ENCODE measurements at regions not wholly inside any gene's neighbourhood (a gene's known extent, or its start where the extent isn't known, plus 50 kb on each side); places are given as distances from the start of the nearest gene placed in this dataset.

DNA sequence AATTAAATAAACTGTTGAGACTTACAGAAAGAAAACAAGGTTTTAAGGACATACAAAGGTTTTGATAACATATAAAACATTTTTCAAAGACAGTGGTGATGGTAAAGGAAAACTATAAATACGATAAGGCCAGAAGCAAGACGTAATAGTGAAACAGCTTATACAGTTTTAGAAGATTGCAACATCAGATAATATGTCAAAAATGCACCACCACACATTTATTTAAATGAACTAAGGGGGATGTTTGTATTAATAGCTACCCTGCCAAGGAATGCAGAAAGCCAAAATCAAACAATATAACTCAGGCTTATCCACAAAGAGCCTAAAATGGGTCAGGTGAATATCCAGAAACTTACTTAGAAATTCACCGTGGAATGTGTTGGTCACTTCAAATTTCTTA, 981.6 kb upstream of the FAT3 start:
- Histone ChIP-seq H3K9ac (ENCODE audit: low read length) (no peak overlapping the region), H3K36me3 (ENCODE audit: control insufficient read depth, insufficient read depth, low read length) (no peaks in the 10 kb centered on the region), H3K4me3 (ENCODE audit: low read length) (no peak overlapping the region), H3K4me1 (ENCODE audit: control insufficient read depth, insufficient read depth, low read length) (no peaks in the 10 kb centered on the region), H3K27me3 (ENCODE audit: control insufficient read depth, insufficient read depth, low read length) (no peaks in the 10 kb centered on the region), H3K27ac (ENCODE audit: low read depth, low read length) (no peak overlapping the region)

- Histone ChIP-seq H3K27ac (ENCODE audit: low read depth, low read length) (no peak overlapping the region), H3K9ac (ENCODE audit: low read length) (no peak overlapping the region), H3K4me3 (ENCODE audit: low read length) (no peak overlapping the region), H3K4me1 (ENCODE audit: control insufficient read depth, insufficient read depth, low read length) (no peaks in the 10 kb centered on the region), H3K36me3 (ENCODE audit: control insufficient read depth, insufficient read depth, low read length) (no peaks in the 10 kb centered on the region), H3K27me3 (ENCODE audit: control insufficient read depth, insufficient read depth, low read length) (no peaks in the 10 kb centered on the region)
Observed at GRCh38 chr11:91241226-91241625, 983.4 kb upstream of the FAT3 start.

- no peaks in the 10 kb centered on the region for H3K4me1 ChIP-seq (ENCODE audit: control insufficient read depth, insufficient read depth, low read length)
- no peaks in the 10 kb centered on the region for H3K36me3 ChIP-seq (ENCODE audit: control insufficient read depth, insufficient read depth, low read length)
- no peak overlapping the region for H3K9ac ChIP-seq (ENCODE audit: low read length)
- H3K27ac ChIP-seq (ENCODE audit: low read depth, low read length) = no peak overlapping the region
- H3K4me3 ChIP-seq (ENCODE audit: low read length) = no peak overlapping the region
- no peaks in the 10 kb centered on the region for H3K27me3 ChIP-seq (ENCODE audit: control insufficient read depth, insufficient read depth, low read length)
Observed at GRCh38 chr11:91239359-91239758, 985.3 kb upstream of the FAT3 start.

DNA sequence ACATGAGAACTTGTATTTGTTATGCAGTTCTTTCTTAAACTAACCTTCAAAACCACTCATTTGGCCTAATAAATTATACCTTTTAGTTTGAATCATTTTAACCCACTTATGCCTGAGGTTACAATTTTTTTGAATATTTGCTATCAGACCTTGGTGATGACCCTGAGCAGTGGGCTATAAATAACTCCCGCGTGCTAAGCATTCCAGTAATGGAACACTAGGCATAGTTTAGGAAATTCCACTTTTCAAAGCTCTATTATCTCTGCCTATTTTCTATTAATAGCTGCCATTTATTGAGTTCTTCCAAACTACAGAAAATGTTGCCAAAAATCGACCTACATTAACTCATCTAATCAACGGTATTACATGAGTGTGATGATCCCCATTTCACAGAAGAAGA, 993.4 kb upstream of the FAT3 start:
- no peak overlapping the region for H3K27ac ChIP-seq (ENCODE audit: low read depth, low read length)

DNA sequence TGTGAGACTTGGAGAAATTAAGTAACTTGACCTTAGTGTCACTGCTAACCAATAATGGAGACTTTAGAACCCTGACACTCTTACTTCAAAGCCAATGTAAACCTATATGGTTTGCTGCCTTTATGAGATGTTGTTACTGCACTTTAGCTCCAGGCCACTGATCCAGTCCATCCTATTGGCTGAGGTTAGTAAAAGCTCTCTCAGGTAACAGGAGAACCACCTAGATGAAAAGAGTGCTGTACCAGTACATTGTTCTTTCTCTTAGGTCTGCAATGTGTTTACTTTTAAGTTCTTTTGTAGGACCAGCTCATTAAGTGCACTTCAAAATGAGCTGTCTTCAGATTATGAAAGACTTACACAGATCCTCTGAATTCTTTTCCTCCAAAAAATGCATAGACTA, 994.0 kb upstream of the FAT3 start:
- H3K4me3 ChIP-seq (ENCODE audit: low read length) = no peak overlapping the region
- no peaks in the 10 kb centered on the region for H3K27me3 ChIP-seq (ENCODE audit: control insufficient read depth, insufficient read depth, low read length)
- no peaks in the 10 kb centered on the region for H3K4me1 ChIP-seq (ENCODE audit: control insufficient read depth, insufficient read depth, low read length)
- no peak overlapping the region for H3K27ac ChIP-seq (ENCODE audit: low read depth, low read length)
- H3K9ac ChIP-seq (ENCODE audit: low read length) = no peak overlapping the region
- H3K36me3 ChIP-seq (ENCODE audit: control insufficient read depth, insufficient read depth, low read length) = no peaks in the 10 kb centered on the region

More for the DNA sequence above, 993.4 kb upstream of the FAT3 start:
- no peaks in the 10 kb centered on the region for H3K4me1 ChIP-seq (ENCODE audit: control insufficient read depth, insufficient read depth, low read length)
- no peaks in the 10 kb centered on the region for H3K27me3 ChIP-seq (ENCODE audit: control insufficient read depth, insufficient read depth, low read length)
- no peak overlapping the region for H3K9ac ChIP-seq (ENCODE audit: low read length)
- no peaks in the 10 kb centered on the region for H3K36me3 ChIP-seq (ENCODE audit: control insufficient read depth, insufficient read depth, low read length)
- H3K4me3 ChIP-seq (ENCODE audit: low read length) = no peak overlapping the region

- no peak overlapping the region for H3K9ac ChIP-seq (ENCODE audit: low read length)
- H3K36me3 ChIP-seq (ENCODE audit: control insufficient read depth, insufficient read depth, low read length) = no peaks in the 10 kb centered on the region
- H3K4me3 ChIP-seq (ENCODE audit: low read length) = no peak overlapping the region
- no peak overlapping the region for H3K27ac ChIP-seq (ENCODE audit: low read depth, low read length)
- peaks cover 5% of the 10 kb centered on the region for H3K4me1 ChIP-seq (ENCODE audit: control insufficient read depth, insufficient read depth, low read length)
- no peaks in the 10 kb centered on the region for H3K27me3 ChIP-seq (ENCODE audit: control insufficient read depth, insufficient read depth, low read length)
Observed at GRCh38 chr11:91222830-91223229, 1000.0 kb upstream of the CHORDC1 start.

DNA sequence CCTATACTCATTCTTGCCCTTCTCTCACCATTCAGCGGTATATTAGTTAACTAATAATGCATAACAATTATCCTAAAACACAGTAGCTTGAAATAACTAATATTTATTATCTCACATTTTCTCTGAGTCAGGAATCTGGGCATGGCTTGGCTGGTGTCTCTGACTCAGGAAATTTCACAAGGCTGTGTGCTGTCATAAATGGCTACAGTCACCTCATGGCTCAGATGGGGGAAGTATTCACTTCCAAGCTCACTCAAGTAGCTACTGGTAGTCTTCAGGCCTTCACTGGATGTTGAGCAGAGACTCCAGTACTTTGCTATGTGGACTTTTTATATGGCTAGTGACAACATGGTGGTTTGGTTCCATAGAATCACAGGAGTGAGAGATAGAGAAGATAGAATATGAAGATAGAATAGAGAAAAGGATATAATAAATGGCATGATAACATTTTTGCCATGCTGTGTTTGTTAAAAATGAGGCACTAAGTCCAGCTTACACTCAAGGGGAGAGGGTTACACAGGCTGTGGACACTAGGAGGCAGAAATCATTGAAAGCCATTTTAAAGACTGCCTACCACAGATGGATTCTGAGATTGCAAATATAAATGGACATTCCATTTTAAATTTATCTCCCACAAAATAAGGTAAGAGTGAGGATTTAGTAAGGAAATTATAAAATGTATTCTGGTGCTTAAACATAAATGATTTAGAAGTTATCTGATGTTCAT, 997.8 kb upstream of the CHORDC1 start:
- Histone ChIP-seq H3K36me3 (ENCODE audit: control insufficient read depth, insufficient read depth, low read length) (no peaks in the 10 kb centered on the region), H3K9ac (ENCODE audit: low read length) (no peak overlapping the region), H3K4me1 (ENCODE audit: control insufficient read depth, insufficient read depth, low read length) (peaks cover 6% of the 10 kb centered on the region), H3K27me3 (ENCODE audit: control insufficient read depth, insufficient read depth, low read length) (no peaks in the 10 kb centered on the region), H3K4me3 (ENCODE audit: low read length) (no peak overlapping the region), H3K27ac (ENCODE audit: low read depth, low read length) (no peak overlapping the region)

DNA sequence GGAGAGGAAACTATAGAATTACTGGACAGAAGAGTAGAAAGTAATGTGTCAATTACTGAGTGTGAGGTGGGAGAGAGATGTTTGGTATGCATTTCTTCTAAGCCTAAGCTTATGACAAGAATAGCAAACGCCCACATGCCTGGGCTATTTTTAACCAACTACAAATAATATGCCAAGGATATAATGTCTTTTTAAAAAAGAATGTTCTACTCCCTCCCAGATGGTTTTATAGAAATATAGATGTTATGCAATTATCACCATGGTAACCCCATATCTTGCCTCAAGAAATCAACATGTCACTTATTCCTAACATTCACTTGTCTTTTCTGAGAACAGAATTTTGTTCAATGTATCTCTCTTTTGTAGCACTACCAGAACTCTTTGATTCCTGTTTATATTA, 996.7 kb upstream of the CHORDC1 start:
- Histone ChIP-seq H3K27me3 (ENCODE audit: control insufficient read depth, insufficient read depth, low read length) (no peaks in the 10 kb centered on the region), H3K9ac (ENCODE audit: low read length) (no peak overlapping the region), H3K27ac (ENCODE audit: low read depth, low read length) (no peak overlapping the region), H3K36me3 (ENCODE audit: control insufficient read depth, insufficient read depth, low read length) (no peaks in the 10 kb centered on the region), H3K4me3 (ENCODE audit: low read length) (no peak overlapping the region), H3K4me1 (ENCODE audit: control insufficient read depth, insufficient read depth, low read length) (peaks cover 6% of the 10 kb centered on the region)

- H3K4me1 ChIP-seq (ENCODE audit: control insufficient read depth, insufficient read depth, low read length) = no peaks in the 10 kb centered on the region
- H3K27me3 ChIP-seq (ENCODE audit: control insufficient read depth, insufficient read depth, low read length) = no peaks in the 10 kb centered on the region
- no peak overlapping the region for H3K27ac ChIP-seq (ENCODE audit: low read depth, low read length)
- H3K4me3 ChIP-seq (ENCODE audit: low read length) = no peak overlapping the region
- no peaks in the 10 kb centered on the region for H3K36me3 ChIP-seq (ENCODE audit: control insufficient read depth, insufficient read depth, low read length)
- no peak overlapping the region for H3K9ac ChIP-seq (ENCODE audit: low read length)
Observed at GRCh38 chr11:91209751-91210150, 986.9 kb upstream of the CHORDC1 start.

GRCh38 chr11:91209306-91209705, 986.5 kb upstream of the CHORDC1 start:
- Histone ChIP-seq H3K4me3 (ENCODE audit: low read length) (no peak overlapping the region), H3K27ac (ENCODE audit: low read depth, low read length) (no peak overlapping the region), H3K4me1 (ENCODE audit: control insufficient read depth, insufficient read depth, low read length) (no peaks in the 10 kb centered on the region), H3K36me3 (ENCODE audit: control insufficient read depth, insufficient read depth, low read length) (no peaks in the 10 kb centered on the region), H3K9ac (ENCODE audit: low read length) (no peak overlapping the region), H3K27me3 (ENCODE audit: control insufficient read depth, insufficient read depth, low read length) (no peaks in the 10 kb centered on the region)

DNA sequence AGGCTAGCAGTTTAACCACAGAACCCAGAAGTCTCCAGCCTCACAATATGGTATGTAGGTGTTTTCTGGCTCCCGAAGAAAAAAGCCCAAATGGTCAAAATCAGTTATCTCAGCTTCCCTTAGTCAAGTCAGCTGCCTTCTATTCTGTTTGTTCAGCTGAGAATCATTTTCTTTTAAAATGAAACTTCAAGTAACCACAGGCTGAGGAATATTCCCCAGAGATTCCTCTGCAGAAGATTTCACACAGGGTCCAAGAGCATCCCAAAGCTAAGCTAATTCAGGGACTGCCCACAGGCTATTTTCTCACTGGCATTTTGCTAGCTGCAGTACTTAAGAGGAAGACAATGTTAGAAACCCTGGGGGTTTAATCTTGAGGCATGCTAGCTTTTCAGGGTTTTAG, 977.0 kb upstream of the CHORDC1 start:
- Histone ChIP-seq H3K36me3 (ENCODE audit: control insufficient read depth, insufficient read depth, low read length) (no peaks in the 10 kb centered on the region), H3K4me1 (ENCODE audit: control insufficient read depth, insufficient read depth, low read length) (no peaks in the 10 kb centered on the region), H3K27ac (ENCODE audit: low read depth, low read length) (no peak overlapping the region), H3K27me3 (ENCODE audit: control insufficient read depth, insufficient read depth, low read length) (no peaks in the 10 kb centered on the region), H3K9ac (ENCODE audit: low read length) (no peak overlapping the region), H3K4me3 (ENCODE audit: low read length) (no peak overlapping the region)

DNA sequence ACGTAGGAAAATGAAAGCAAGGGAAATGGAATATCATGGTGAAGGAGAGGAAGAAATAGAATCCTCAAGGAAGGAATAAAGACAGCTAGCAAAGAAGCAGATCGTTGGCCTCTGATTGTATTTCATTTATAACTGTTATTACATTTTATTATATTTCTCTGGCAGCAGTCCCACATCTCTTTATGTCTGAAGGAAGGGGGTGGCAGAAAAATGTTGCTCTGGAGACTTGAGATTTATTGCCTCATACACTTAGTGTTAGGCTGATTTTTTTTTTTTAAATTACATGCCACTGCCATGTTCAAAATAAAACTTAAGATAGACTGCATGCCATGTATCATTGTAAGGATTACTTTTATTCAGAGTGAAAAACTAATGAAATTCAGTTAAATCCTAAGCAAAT, 971.7 kb upstream of the CHORDC1 start:
- no peaks in the 10 kb centered on the region for H3K27me3 ChIP-seq (ENCODE audit: control insufficient read depth, insufficient read depth, low read length)
- H3K27ac ChIP-seq (ENCODE audit: low read depth, low read length) = no peak overlapping the region
- H3K9ac ChIP-seq (ENCODE audit: low read length) = no peak overlapping the region
- H3K36me3 ChIP-seq (ENCODE audit: control insufficient read depth, insufficient read depth, low read length) = no peaks in the 10 kb centered on the region
- no peak overlapping the region for H3K4me3 ChIP-seq (ENCODE audit: low read length)
- no peaks in the 10 kb centered on the region for H3K4me1 ChIP-seq (ENCODE audit: control insufficient read depth, insufficient read depth, low read length)

GRCh38 chr11:91188484-91188883, 965.6 kb upstream of the CHORDC1 start:
- H3K9ac ChIP-seq (ENCODE audit: low read length) = no peak overlapping the region
- H3K27ac ChIP-seq (ENCODE audit: low read depth, low read length) = no peak overlapping the region
- no peaks in the 10 kb centered on the region for H3K4me1 ChIP-seq (ENCODE audit: control insufficient read depth, insufficient read depth, low read length)
- H3K4me3 ChIP-seq (ENCODE audit: low read length) = no peak overlapping the region
- H3K36me3 ChIP-seq (ENCODE audit: control insufficient read depth, insufficient read depth, low read length) = no peaks in the 10 kb centered on the region
- no peaks in the 10 kb centered on the region for H3K27me3 ChIP-seq (ENCODE audit: control insufficient read depth, insufficient read depth, low read length)

Measured in rectal smooth muscle tissue (tissue), 1 donor.